T-helper 1 cell treated with Interleukin-12 subunit alpha and Interleukin-12 subunit beta and Interleukin-4 antibody, amounts not matched to agents 30 μg/mL and 1 μg/mL, for 36 hours (primary cell): ENCODE measurements at regions not wholly inside any gene's neighbourhood (a gene's known extent, or its start where the extent isn't known, plus 50 kb on each side); places are given as distances from the start of the nearest gene placed in this dataset.

ENCODE experiments used
- H3K27ac Mint-ChIP-seq: one replicate; pipeline ENCODE4 v1.8.0; 2021; ENCODE audit warnings: mild to moderate bottlenecking, mixed read lengths
- H3K27me3 Mint-ChIP-seq: one replicate; pipeline ENCODE4 v1.8.0; 2021; ENCODE audit warnings: low read depth, mixed read lengths
- H3K36me3 Mint-ChIP-seq: one replicate; pipeline ENCODE4 v1.8.0; 2021; ENCODE audit warnings: low read depth, mixed read lengths
- H3K4me1 Mint-ChIP-seq: one replicate; pipeline ENCODE4 v1.8.0; 2021; ENCODE audit warnings: low read depth, mixed read lengths
- H3K4me3 Mint-ChIP-seq: one replicate; pipeline ENCODE4 v1.8.0; 2021; ENCODE audit warnings: mild to moderate bottlenecking, moderate library complexity, mixed read lengths
- H3K9me3 Mint-ChIP-seq: one replicate; pipeline ENCODE4 v1.8.0; 2021; ENCODE audit warnings: mixed read lengths

DNA sequence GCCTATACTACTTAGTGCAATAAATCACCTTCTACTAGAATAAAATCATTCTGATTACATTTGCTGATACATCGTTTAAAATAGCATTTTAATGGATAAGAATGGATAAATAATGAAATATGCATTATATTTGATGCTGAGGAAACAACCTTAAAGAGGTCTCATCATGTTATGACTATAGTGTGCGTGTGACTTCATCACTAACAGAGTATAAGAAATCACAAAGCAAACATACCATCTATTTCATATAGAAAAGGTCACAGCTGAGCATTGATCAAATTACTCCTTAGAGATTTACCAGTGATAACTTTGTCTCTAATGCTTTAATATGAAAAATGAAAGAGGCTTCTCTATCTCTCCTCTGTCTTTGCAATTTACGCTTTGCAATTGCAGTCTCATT lies 1620.3 kb upstream of the SLC10A2 start:
- H3K4me1 Mint-ChIP-seq: no peaks in the 10 kb centered on the region
- no peaks in the 10 kb centered on the region for H3K36me3 Mint-ChIP-seq
- no peak overlapping the region for H3K4me3 Mint-ChIP-seq
- no peaks in the 10 kb centered on the region for H3K9me3 Mint-ChIP-seq
- no peak overlapping the region for H3K27ac Mint-ChIP-seq
- no peaks in the 10 kb centered on the region for H3K27me3 Mint-ChIP-seq

DNA sequence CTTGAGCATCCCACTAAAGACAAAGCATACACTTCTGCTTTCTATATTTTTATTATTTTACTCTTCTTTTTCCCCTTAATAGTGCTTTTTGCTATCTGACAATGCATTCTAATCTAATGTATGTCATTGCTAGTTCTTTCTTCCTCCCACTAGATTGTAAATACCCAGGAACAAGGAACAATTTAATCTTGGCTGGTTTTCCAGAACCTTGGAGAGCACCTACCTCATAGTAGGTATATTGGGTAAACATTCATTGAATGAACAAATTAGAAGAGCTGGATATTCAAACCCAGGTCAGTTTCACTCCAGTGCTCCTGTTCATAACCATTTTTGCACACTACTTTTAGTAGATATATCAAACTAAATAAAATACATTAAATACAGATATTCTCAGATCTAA lies 1617.6 kb upstream of the SLC10A2 start:
- Mint-ChIP-seq H3K4me1 (no peaks in the 10 kb centered on the region), H3K27ac (no peak overlapping the region), H3K36me3 (no peaks in the 10 kb centered on the region), H3K9me3 (no peaks in the 10 kb centered on the region), H3K27me3 (no peaks in the 10 kb centered on the region), H3K4me3 (no peak overlapping the region)

DNA sequence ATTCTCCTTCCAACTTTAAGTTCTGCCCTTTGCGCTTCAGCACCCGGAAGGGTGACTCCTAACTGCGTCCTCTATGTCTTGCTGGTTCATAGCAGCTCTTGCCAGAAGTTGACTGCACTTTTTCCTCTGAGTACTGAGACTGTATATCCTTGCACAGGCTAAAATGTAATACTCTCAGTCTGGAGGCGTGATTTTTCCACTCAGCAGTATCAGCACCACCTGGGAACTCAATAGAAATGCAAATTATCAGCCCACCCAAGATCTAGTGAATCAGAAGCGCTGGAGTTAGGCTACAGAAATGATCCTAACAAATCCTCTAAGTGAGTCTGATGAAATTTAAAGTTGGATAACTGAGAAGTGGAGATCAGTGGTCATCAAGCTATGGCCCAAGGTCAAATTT lies 1611.9 kb upstream of the SLC10A2 start:
- no peaks in the 10 kb centered on the region for H3K27me3 Mint-ChIP-seq
- no peak overlapping the region for H3K4me3 Mint-ChIP-seq
- H3K9me3 Mint-ChIP-seq: no peaks in the 10 kb centered on the region
- H3K4me1 Mint-ChIP-seq: no peaks in the 10 kb centered on the region
- no peak overlapping the region for H3K27ac Mint-ChIP-seq
- no peaks in the 10 kb centered on the region for H3K36me3 Mint-ChIP-seq

DNA sequence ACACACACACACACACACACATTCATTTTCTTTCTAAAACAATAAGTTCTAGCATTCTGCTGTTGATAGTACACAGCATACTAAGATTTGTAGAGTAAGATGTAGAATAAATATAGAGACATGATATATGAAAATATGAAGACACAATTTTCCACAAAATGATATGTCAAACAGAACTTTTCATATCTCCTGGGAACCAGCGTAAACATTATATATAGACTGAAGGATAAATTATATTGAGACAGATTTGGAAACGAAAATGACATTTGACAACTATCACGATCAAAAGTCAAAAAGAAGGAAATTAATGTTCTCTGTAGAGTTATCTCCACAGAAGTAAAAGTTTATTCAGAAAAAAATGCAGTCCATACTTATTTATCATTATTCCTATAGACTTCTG lies 1605.7 kb upstream of the SLC10A2 start:
- H3K27me3 Mint-ChIP-seq: no peaks in the 10 kb centered on the region
- no peaks in the 10 kb centered on the region for H3K36me3 Mint-ChIP-seq
- no peaks in the 10 kb centered on the region for H3K4me1 Mint-ChIP-seq
- no peak overlapping the region for H3K4me3 Mint-ChIP-seq
- no peaks in the 10 kb centered on the region for H3K9me3 Mint-ChIP-seq
- no peak overlapping the region for H3K27ac Mint-ChIP-seq

DNA sequence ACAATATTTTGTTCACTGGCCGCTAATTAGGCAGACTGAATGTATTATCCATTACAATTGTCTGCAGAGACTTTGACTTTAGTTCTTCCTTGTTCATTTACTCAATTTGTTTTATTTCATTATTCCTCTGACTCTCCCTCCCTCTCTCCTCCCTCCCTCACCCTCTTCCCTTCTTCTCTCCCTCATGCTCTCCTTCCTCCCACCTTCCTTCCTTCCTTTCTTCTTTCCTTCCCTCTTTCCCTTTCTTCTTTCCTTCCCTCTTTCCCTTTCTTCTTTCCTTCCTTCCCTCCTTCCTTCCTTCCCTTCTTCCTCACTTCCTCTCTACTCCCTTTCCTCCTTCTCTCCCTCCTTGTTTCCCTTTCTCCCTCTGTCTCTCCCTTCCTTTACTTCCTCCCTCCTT lies 1591.0 kb upstream of the SLC10A2 start:
- no peak overlapping the region for H3K4me3 Mint-ChIP-seq
- no peaks in the 10 kb centered on the region for H3K4me1 Mint-ChIP-seq
- no peaks in the 10 kb centered on the region for H3K27me3 Mint-ChIP-seq
- no peaks in the 10 kb centered on the region for H3K36me3 Mint-ChIP-seq
- no peak overlapping the region for H3K27ac Mint-ChIP-seq
- H3K9me3 Mint-ChIP-seq: no peaks in the 10 kb centered on the region

DNA sequence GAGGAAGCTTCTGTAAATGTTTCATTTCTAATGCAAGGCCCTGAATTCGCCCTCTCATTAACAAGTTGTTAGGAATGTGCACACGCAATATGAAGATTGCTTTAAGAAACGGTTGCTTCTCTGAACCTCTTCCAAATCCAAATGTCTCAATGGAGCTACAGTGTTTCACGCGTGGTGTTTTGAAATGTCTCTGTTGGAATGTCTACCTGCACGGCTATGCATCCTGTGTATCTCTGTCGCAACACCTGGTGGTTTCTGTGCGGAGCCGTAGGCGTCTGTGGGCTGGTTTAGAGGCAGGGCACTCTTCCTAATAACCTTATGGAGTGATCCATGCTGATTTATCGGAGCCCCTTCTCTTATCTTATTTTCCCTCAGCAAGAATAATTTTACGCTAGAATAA lies 1584.2 kb upstream of the SLC10A2 start:
- Mint-ChIP-seq H3K27me3 (no peaks in the 10 kb centered on the region), H3K27ac (no peak overlapping the region), H3K4me3 (no peak overlapping the region), H3K9me3 (no peaks in the 10 kb centered on the region), H3K4me1 (no peaks in the 10 kb centered on the region), H3K36me3 (no peaks in the 10 kb centered on the region)

DNA sequence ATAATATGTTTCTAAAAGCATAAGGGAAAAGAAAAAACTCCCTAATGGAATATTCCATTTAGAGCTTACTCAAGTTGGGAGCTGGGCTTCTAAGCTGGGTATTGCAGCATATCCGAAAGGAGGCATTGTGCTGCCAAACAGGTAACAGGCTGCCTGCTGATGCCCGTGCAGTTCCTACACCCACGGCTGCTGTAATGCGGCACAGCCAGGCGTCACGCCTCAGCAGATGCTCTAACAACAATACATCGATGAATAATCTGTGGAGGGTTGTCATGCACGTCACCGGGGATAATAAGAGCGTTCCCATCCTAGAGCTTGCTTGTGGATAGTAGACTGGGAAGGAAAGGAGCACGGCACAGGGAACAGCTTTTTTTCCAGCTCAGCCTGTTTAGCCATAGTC lies 1582.1 kb upstream of the SLC10A2 start:
- Mint-ChIP-seq H3K27me3 (no peaks in the 10 kb centered on the region), H3K4me3 (no peak overlapping the region), H3K36me3 (no peaks in the 10 kb centered on the region), H3K27ac (no peak overlapping the region), H3K4me1 (no peaks in the 10 kb centered on the region), H3K9me3 (no peaks in the 10 kb centered on the region)

DNA sequence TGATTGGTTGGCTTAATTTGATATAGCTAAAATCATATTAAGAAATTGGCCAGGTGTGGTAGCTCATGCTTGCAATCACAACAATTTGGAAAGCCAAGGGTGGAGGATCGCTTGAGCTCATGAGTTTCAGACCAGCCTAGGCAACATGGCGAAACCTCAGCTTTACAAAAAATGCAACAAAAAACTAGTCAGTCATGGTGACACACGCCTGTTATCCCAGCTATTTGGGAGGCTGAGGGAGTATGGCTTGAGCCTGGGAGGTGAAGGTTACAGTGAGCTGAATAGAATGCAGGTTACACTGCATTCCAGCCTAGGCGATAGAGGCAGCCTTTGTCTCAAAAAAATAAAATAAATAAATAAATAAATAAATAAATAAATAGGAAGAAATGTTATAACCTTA lies 1579.6 kb upstream of the SLC10A2 start:
- Mint-ChIP-seq H3K9me3 (no peaks in the 10 kb centered on the region), H3K4me1 (no peaks in the 10 kb centered on the region), H3K27ac (no peak overlapping the region), H3K36me3 (no peaks in the 10 kb centered on the region), H3K4me3 (no peak overlapping the region), H3K27me3 (no peaks in the 10 kb centered on the region)

DNA sequence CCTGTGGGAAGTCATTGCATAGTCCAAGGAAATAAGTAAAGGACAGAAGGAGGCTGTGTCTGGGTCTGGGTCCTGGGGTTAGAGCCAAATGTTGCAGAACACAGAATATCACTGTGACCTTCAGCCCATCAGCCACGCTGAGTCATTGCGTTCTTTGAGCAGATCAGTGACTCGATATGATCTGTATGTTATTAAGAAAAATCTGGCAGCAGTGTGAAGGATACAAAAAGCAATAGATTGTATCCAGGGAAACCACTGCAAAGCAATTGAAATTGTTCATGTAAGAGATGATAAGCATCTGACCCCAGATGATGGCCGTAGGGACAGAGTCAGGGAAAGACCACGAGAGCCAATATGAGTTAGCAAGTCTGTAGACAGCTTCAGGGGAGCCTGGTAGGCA lies 1575.1 kb upstream of the SLC10A2 start:
- Mint-ChIP-seq H3K27me3 (no peaks in the 10 kb centered on the region), H3K4me1 (no peaks in the 10 kb centered on the region), H3K4me3 (no peak overlapping the region), H3K36me3 (no peaks in the 10 kb centered on the region), H3K9me3 (no peaks in the 10 kb centered on the region), H3K27ac (no peak overlapping the region)

DNA sequence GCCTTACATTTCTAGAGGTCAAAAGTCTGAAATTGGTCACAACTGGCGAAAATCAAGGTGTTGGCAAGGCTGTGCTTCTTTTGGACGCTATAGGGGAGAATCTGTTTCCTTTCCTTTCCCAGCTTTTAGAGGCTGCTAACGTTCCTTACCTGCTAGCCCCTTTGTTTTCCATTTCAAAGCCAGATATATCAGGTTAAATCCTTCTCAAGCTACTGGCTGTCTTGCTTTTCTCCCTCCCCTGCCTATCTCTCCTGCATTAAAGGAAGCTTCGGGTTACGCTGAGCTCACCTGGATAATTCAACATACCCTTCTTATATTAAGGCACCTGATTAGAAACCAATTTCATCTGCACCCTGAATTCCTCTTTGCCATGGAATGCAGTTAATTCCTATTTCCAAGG lies 1569.7 kb upstream of the SLC10A2 start:
- Mint-ChIP-seq H3K27me3 (no peaks in the 10 kb centered on the region), H3K4me3 (no peak overlapping the region), H3K9me3 (no peaks in the 10 kb centered on the region), H3K36me3 (no peaks in the 10 kb centered on the region), H3K27ac (no peak overlapping the region), H3K4me1 (no peaks in the 10 kb centered on the region)

DNA sequence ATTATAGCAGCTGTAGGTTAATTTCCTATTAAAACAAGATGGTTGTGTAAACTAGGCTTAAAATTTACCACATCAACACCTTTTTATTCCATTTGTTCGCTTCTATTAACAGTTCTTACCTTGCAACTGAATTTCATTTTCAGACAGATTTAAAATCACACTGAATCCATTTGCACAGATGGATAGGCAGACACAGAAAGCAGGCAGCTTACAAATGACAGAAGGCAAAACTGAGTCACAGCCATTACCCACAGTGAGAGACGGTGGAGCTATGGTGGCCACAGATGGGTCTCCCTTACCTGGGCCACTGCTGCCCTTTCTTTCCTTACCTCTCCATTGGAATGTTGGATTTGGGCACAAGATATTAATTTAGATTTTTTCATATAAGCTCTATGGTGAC lies 1567.8 kb upstream of the SLC10A2 start:
- H3K4me1 Mint-ChIP-seq: no peaks in the 10 kb centered on the region
- no peak overlapping the region for H3K4me3 Mint-ChIP-seq
- no peaks in the 10 kb centered on the region for H3K9me3 Mint-ChIP-seq
- no peaks in the 10 kb centered on the region for H3K27me3 Mint-ChIP-seq
- H3K36me3 Mint-ChIP-seq: no peaks in the 10 kb centered on the region
- no peak overlapping the region for H3K27ac Mint-ChIP-seq

DNA sequence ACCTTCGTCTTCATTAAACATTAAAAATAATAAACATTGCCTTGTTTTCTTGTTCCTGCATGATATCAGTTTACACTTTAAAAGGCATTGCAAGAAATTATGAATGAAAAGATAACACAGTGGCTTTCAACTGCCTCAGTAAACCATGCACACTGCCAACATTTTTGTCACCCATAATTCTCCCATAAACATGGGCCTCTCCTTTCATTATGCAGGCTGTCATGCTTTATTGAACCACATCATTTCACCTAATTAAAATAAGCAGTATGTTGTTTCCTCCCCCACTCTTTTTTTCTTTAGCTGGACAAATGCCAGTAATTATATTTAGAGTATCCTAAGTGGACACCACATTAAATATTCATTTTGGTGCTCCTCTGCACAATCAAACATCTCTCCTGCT lies 1566.5 kb upstream of the SLC10A2 start:
- Mint-ChIP-seq H3K36me3 (no peaks in the 10 kb centered on the region), H3K27me3 (no peaks in the 10 kb centered on the region), H3K4me3 (no peak overlapping the region), H3K27ac (no peak overlapping the region), H3K4me1 (no peaks in the 10 kb centered on the region), H3K9me3 (no peaks in the 10 kb centered on the region)

DNA sequence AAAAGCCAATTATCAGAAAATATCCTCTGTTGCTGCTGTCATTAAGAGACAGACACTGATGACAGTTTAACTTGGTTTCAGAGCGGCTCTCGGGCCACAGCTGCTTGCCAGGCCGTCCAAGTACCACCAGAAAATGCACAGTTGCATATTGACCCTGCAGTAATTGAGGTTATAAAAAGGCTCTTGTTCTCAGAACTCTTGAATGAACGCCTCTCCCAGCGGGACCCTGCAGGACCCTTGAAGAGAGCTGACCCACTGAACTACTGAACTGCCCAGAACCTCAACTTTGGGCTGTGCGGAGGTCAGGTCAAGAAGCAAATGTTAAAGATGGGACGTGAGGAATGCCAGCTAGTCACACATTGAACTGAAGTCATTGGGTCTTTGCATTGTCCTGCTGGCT lies 1559.0 kb upstream of the SLC10A2 start:
- Mint-ChIP-seq H3K27ac (no peak overlapping the region), H3K4me3 (no peak overlapping the region), H3K9me3 (no peaks in the 10 kb centered on the region), H3K36me3 (no peaks in the 10 kb centered on the region), H3K27me3 (no peaks in the 10 kb centered on the region), H3K4me1 (no peaks in the 10 kb centered on the region)

DNA sequence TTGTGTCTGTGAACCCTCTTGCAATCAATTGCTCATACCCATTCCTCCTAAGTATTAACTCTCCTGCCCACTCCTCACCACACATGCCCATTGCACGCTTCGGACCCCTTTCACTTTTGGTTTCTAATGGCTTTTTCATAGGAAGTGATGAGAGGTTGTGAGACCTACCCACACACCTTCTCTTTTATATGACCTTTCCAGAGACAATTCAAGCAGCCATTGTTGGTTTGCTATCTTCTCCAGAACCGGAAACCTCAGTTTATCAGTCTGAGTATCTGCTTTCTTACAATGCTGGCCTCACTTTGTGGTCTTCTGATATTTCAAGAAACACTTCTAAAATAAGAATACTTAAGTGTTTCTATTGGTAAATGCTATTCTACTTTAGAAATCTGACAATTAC lies 1550.8 kb upstream of the SLC10A2 start:
- no peaks in the 10 kb centered on the region for H3K9me3 Mint-ChIP-seq
- no peak overlapping the region for H3K27ac Mint-ChIP-seq
- no peaks in the 10 kb centered on the region for H3K36me3 Mint-ChIP-seq
- H3K4me3 Mint-ChIP-seq: no peak overlapping the region
- no peaks in the 10 kb centered on the region for H3K27me3 Mint-ChIP-seq
- no peaks in the 10 kb centered on the region for H3K4me1 Mint-ChIP-seq

DNA sequence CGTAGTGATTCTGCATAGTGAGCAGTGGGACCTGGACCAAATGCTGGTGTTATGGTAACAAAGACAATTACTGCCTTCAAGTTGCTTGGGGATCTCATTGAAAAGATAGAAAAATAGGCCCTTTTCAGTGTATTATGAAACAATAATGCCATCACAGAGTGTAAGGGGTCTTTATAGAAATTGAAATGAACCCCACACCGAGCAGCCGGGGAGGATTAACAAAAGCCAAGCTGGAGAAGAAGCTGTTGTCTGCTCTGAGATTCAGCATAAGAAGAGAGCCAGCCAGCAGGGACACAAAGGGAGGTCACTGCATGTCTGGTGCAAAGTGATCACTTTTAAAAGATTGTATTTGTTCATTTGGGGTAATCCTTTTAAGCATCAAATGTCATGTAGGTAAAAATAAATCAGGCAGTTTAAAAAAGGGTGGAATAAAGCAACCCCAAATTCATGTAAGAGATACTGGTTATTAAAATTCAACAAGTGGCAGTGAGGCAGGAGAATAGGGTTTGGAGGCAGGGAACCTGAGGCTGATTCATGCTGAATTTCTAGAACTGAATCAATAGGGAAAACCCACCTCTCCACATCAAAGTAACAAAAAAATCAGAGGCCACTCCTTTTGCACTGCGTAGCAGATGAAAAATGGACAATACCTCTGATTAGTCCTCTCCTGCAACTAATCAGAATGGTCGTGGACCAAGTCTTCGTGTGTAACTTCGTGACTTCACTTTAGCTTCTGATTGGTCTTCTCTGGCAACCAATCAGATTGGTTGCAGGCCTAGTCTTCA lies 1548.3 kb upstream of the SLC10A2 start:
- Mint-ChIP-seq H3K36me3 (no peaks in the 10 kb centered on the region), H3K27me3 (no peaks in the 10 kb centered on the region), H3K4me3 (no peak overlapping the region), H3K4me1 (no peaks in the 10 kb centered on the region), H3K27ac (no peak overlapping the region), H3K9me3 (no peaks in the 10 kb centered on the region)

DNA sequence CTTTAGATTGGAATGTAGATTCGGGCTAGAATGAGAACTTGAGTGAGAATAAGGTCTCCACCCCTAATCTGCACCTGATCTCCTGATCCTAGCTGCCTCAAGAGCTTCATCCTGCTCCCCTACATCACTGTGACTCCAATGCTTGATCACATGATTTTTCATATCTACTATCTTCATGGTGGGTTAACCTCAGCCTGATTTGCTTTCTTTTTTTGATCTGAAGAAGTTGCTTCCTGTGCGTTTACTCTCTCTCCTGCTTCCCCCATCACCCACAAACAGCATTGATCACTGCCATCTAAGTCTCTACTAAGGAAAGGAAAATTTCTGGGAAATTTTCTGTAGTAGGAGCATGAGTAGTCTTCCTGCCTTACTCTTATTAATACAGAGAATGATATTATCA lies 1542.1 kb upstream of the SLC10A2 start:
- Mint-ChIP-seq H3K36me3 (no peaks in the 10 kb centered on the region), H3K4me3 (no peak overlapping the region), H3K4me1 (no peaks in the 10 kb centered on the region), H3K27ac (no peak overlapping the region), H3K9me3 (no peaks in the 10 kb centered on the region), H3K27me3 (no peaks in the 10 kb centered on the region)
